ENCODE measurements at regions not wholly inside any gene's neighbourhood (a gene's known extent, or its start where the extent isn't known, plus 50 kb on each side); places are given as distances from the start of the nearest gene placed in this dataset.
A peak's percentile ranks its signal among the peaks of the same experiment; 100 is the strongest.

- H4K5ac ChIP-seq (ENCODE audit: low read length): no peak overlapping the region
- H3K56ac ChIP-seq (ENCODE audit: low read length): no peak overlapping the region
- no peak overlapping the region for H3K4ac ChIP-seq (ENCODE audit: low read depth, low read length)
- no peak overlapping the region for H2BK5ac ChIP-seq (ENCODE audit: low read length)
- no peak overlapping the region for H3K4me2 ChIP-seq (ENCODE audit: low read length)
- no peaks in the 10 kb centered on the region for H3K79me1 ChIP-seq (ENCODE audit: low read length)
- no peaks in the 10 kb centered on the region for H3K79me2 ChIP-seq (ENCODE audit: control insufficient read depth, insufficient read depth, low read length)
- H3K9ac ChIP-seq (ENCODE audit: low read length): no peak overlapping the region
- no peak overlapping the region for H3K4me3 ChIP-seq (ENCODE audit: low read length)
- no peaks in the 10 kb centered on the region for H3K36me3 ChIP-seq (ENCODE audit: control insufficient read depth, insufficient read depth, low read length)
- no peak for DNase-seq
- H2BK120ac ChIP-seq (ENCODE audit: low read depth, low read length): no peak overlapping the region
- H3K23ac ChIP-seq (ENCODE audit: low read length): no peak overlapping the region
- WGBS (ENCODE audit: extremely low coverage, insufficient coverage, low lambda C conversion rate): no CpG with 5 or more reads among the region's 6 CpGs
- no peak overlapping the region for H4K8ac ChIP-seq (ENCODE audit: low read depth, low read length)
- H3K27me3 ChIP-seq (ENCODE audit: insufficient read depth, low read length, poor library complexity): no peaks in the 10 kb centered on the region
- no peak overlapping the region for H2AK5ac ChIP-seq (ENCODE audit: low read length)
- H3K18ac ChIP-seq (ENCODE audit: low read length): no peak overlapping the region
- no peaks in the 10 kb centered on the region for H3K4me1 ChIP-seq (ENCODE audit: control insufficient read depth, low read depth, low read length)
- H2BK15ac ChIP-seq (replicated peaks; ENCODE audit: low read depth): no peak overlapping the region
- no peak overlapping the region for H3K27ac ChIP-seq (ENCODE audit: low read depth, low read length)
Observed at GRCh38 chr19:30130356-30131122, 188.5 kb downstream of the URI1 start.

- no peaks in the 10 kb centered on the region for H3K79me2 ChIP-seq (ENCODE audit: control insufficient read depth, insufficient read depth, low read length)
- H3K9ac ChIP-seq (ENCODE audit: low read length): no peak overlapping the region
- H3K27me3 ChIP-seq (ENCODE audit: insufficient read depth, low read length, poor library complexity): no peaks in the 10 kb centered on the region
- H4K5ac ChIP-seq (ENCODE audit: low read length): no peak overlapping the region
- no CpG with 5 or more reads among the region's 5 CpGs for WGBS (ENCODE audit: extremely low coverage, insufficient coverage, low lambda C conversion rate)
- no peak overlapping the region for H3K56ac ChIP-seq (ENCODE audit: low read length)
- H3K18ac ChIP-seq (ENCODE audit: low read length): no peak overlapping the region
- no peaks in the 10 kb centered on the region for H3K36me3 ChIP-seq (ENCODE audit: control insufficient read depth, insufficient read depth, low read length)
- no peak overlapping the region for H3K4ac ChIP-seq (ENCODE audit: low read depth, low read length)
- no peak overlapping the region for H4K8ac ChIP-seq (ENCODE audit: low read depth, low read length)
- H3K23ac ChIP-seq (ENCODE audit: low read length): no peak overlapping the region
- H2BK120ac ChIP-seq (ENCODE audit: low read depth, low read length): no peak overlapping the region
- no peak overlapping the region for H3K4me3 ChIP-seq (ENCODE audit: low read length)
- no peak overlapping the region for H2AK5ac ChIP-seq (ENCODE audit: low read length)
- no peak overlapping the region for H3K4me2 ChIP-seq (ENCODE audit: low read length)
- no peak overlapping the region for H3K27ac ChIP-seq (ENCODE audit: low read depth, low read length)
- H2BK15ac ChIP-seq (replicated peaks; ENCODE audit: low read depth): no peak overlapping the region
- H2BK5ac ChIP-seq (ENCODE audit: low read length): no peak overlapping the region
- no peaks in the 10 kb centered on the region for H3K79me1 ChIP-seq (ENCODE audit: low read length)
- DNase-seq: no peak
- H3K4me1 ChIP-seq (ENCODE audit: control insufficient read depth, low read depth, low read length): no peaks in the 10 kb centered on the region
Observed at GRCh38 chr19:30131246-30131645, 189.2 kb downstream of the URI1 start.

- Histone ChIP-seq H3K4ac (ENCODE audit: low read depth, low read length) (no peak overlapping the region), H2AK5ac (ENCODE audit: low read length) (no peak overlapping the region), H3K79me1 (ENCODE audit: low read length) (no peaks in the 10 kb centered on the region), H3K36me3 (ENCODE audit: control insufficient read depth, insufficient read depth, low read length) (no peaks in the 10 kb centered on the region), H3K79me2 (ENCODE audit: control insufficient read depth, insufficient read depth, low read length) (no peaks in the 10 kb centered on the region), H4K5ac (ENCODE audit: low read length) (no peak overlapping the region), H3K4me2 (ENCODE audit: low read length) (no peak overlapping the region), H2BK120ac (ENCODE audit: low read depth, low read length) (no peak overlapping the region), H2BK5ac (ENCODE audit: low read length) (no peak overlapping the region), H3K56ac (ENCODE audit: low read length) (no peak overlapping the region), H3K4me3 (ENCODE audit: low read length) (no peak overlapping the region), H3K4me1 (ENCODE audit: control insufficient read depth, low read depth, low read length) (no peaks in the 10 kb centered on the region), H3K18ac (ENCODE audit: low read length) (no peak overlapping the region), H3K9ac (ENCODE audit: low read length) (no peak overlapping the region), H3K27me3 (ENCODE audit: insufficient read depth, low read length, poor library complexity) (no peaks in the 10 kb centered on the region), H2BK15ac (replicated peaks; ENCODE audit: low read depth) (no peak overlapping the region), H3K27ac (ENCODE audit: low read depth, low read length) (no peak overlapping the region), H4K8ac (ENCODE audit: low read depth, low read length) (no peak overlapping the region), H3K23ac (ENCODE audit: low read length) (no peak overlapping the region)
- no peak for DNase-seq
- no CpG with 5 or more reads among the region's 8 CpGs for WGBS (ENCODE audit: extremely low coverage, insufficient coverage, low lambda C conversion rate)
Observed at GRCh38 chr19:30131722-30132291, 189.8 kb downstream of the URI1 start.

GRCh38 chr19:30132343-30133075 is 190.5 kb downstream of the URI1 start:
- Histone ChIP-seq H3K4ac (ENCODE audit: low read depth, low read length) (no peak overlapping the region), H3K36me3 (ENCODE audit: control insufficient read depth, insufficient read depth, low read length) (no peaks in the 10 kb centered on the region)
- WGBS (ENCODE audit: extremely low coverage, insufficient coverage, low lambda C conversion rate): no CpG with 5 or more reads among the region's 16 CpGs

DNA sequence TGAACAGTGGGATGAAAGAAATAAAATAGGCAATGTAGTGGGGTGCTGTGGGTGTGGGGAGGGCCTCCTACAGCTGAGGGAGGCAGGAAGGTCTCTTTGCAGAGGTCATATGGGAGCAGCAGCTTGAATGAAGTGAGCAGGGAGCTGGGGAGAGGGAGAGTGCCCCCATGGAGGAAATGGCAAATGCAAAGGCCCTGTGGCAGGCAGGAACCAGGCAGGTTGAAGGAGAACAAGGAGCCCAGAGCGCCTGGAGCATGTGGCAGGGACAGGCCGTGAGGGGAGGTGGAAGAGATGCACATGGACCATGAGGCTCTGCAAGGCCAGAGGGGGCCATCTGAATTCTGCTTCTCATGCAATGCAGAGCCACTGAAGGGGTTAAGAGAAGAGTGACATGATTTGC is 191.8 kb downstream of the URI1 start:
- no peak for DNase-seq
- Histone ChIP-seq H3K27ac (ENCODE audit: low read depth, low read length) (no peak overlapping the region), H3K36me3 (ENCODE audit: control insufficient read depth, insufficient read depth, low read length) (no peaks in the 10 kb centered on the region), H3K23ac (ENCODE audit: low read length) (no peak overlapping the region), H2BK5ac (ENCODE audit: low read length) (no peak overlapping the region), H3K79me1 (ENCODE audit: low read length) (no peaks in the 10 kb centered on the region), H4K8ac (ENCODE audit: low read depth, low read length) (no peak overlapping the region), H3K9ac (ENCODE audit: low read length) (no peak overlapping the region), H3K4me2 (ENCODE audit: low read length) (no peak overlapping the region), H4K5ac (ENCODE audit: low read length) (no peak overlapping the region), H3K79me2 (ENCODE audit: control insufficient read depth, insufficient read depth, low read length) (no peaks in the 10 kb centered on the region), H3K18ac (ENCODE audit: low read length) (no peak overlapping the region), H3K4me3 (ENCODE audit: low read length) (no peak overlapping the region), H3K27me3 (ENCODE audit: insufficient read depth, low read length, poor library complexity) (no peaks in the 10 kb centered on the region), H3K4me1 (ENCODE audit: control insufficient read depth, low read depth, low read length) (no peaks in the 10 kb centered on the region), H3K56ac (ENCODE audit: low read length) (no peak overlapping the region), H3K4ac (ENCODE audit: low read depth, low read length) (no peak overlapping the region), H2AK5ac (ENCODE audit: low read length) (no peak overlapping the region), H2BK15ac (replicated peaks; ENCODE audit: low read depth) (no peak overlapping the region), H2BK120ac (ENCODE audit: low read depth, low read length) (no peak overlapping the region)
- WGBS (ENCODE audit: extremely low coverage, insufficient coverage, low lambda C conversion rate): no CpG with 5 or more reads among the region's 2 CpGs

More at GRCh38 chr19:30132343-30133075, 190.5 kb downstream of the URI1 start:
- Histone ChIP-seq H2BK15ac (replicated peaks; ENCODE audit: low read depth) (no peak overlapping the region), H3K18ac (ENCODE audit: low read length) (no peak overlapping the region), H2AK5ac (ENCODE audit: low read length) (no peak overlapping the region), H3K4me1 (ENCODE audit: control insufficient read depth, low read depth, low read length) (no peaks in the 10 kb centered on the region), H3K56ac (ENCODE audit: low read length) (no peak overlapping the region), H3K27ac (ENCODE audit: low read depth, low read length) (no peak overlapping the region), H3K9ac (ENCODE audit: low read length) (no peak overlapping the region), H3K4me3 (ENCODE audit: low read length) (no peak overlapping the region), H3K79me2 (ENCODE audit: control insufficient read depth, insufficient read depth, low read length) (no peaks in the 10 kb centered on the region), H3K27me3 (ENCODE audit: insufficient read depth, low read length, poor library complexity) (no peaks in the 10 kb centered on the region), H3K4me2 (ENCODE audit: low read length) (no peak overlapping the region), H3K23ac (ENCODE audit: low read length) (peak overlapping the region; percentile 16), H4K8ac (ENCODE audit: low read depth, low read length) (no peak overlapping the region), H3K79me1 (ENCODE audit: low read length) (no peaks in the 10 kb centered on the region), H2BK120ac (ENCODE audit: low read depth, low read length) (no peak overlapping the region), H2BK5ac (ENCODE audit: low read length) (no peak overlapping the region), H4K5ac (ENCODE audit: low read length) (no peak overlapping the region)
- DNase-seq: peak; percentile 37

Data from mesendoderm (in vitro differentiated cells).